K562 (cell line): ENCODE measurements at regions not wholly inside any gene's neighbourhood (a gene's known extent, or its start where the extent isn't known, plus 50 kb on each side); places are given as distances from the start of the nearest gene placed in this dataset.

Experiments
- ATAC-seq: fragments of 200-7000 bp; cut with Tn5 transposase; 3 replicates; pipeline ENCODE4 v1.9.1; 2020; ENCODE audit warnings: moderate library complexity
- BruUV-seq: library from RNA; stranded (reverse); fragments of 400-500 nt; replicated peaks from 2 replicates; lab custom pipeline; 2021; lab: Mats Ljungman, UMichigan
- CTCF ChIA-PET: fragments of 300-600 bp; formaldehyde crosslinking; extraction: SDS; loops from one replicate; lab custom pipeline; 2021; ENCODE audit warnings: low intra/inter-chr PET ratio; lab: Yijun Ruan, JAX
- POLR2A ChIA-PET: fragments of 300-600, 350-650 bp; sonication (Branson Sonifier 250); formaldehyde crosslinking; extraction: SDS; loops from one replicate; lab custom pipeline; 2021; ENCODE audit warnings: antibody characterized with exemption, inconsistent platforms; lab: Yijun Ruan, JAX
- DNase-seq, 4 experiments: peaks; one replicate each; pipeline versions ENCODE4 v3.0.0 to v3.0.0-alpha.2; 2011 to 2018; ENCODE audit warnings: low spot score in 3 of 4, mixed read lengths in 3 of 4; ENCODE audit errors: extremely low read depth in 1 of 4
- FAIRE-seq: peaks from 2 replicates; lab custom pipeline; 2011; peaks lifted over from hg19 to GRCh38; lab: Jason Lieb, UNC
- H2AFZ ChIP-seq: 2 replicates; pipeline ENCODE4 v1.6.0; 2011; ENCODE audit warnings: low read depth, low read length, control low read depth, inconsistent platforms
- H3K27ac ChIP-seq: fragments of 200-600 bp; 3 replicates; pipeline ENCODE4 v1.8.0; 2011; ENCODE audit warnings: low read depth, mild to moderate bottlenecking, control low read depth, inconsistent platforms, low read length, moderate library complexity, mixed read lengths; ENCODE audit errors: extremely low read depth
- H3K27me3 ChIP-seq, 2 experiments: fragments of 300-600 bp in 1 of 2; 2 replicates in 1 of 2; 3 replicates in 1 of 2; pipeline versions ENCODE4 v1.6.0 to v1.8.0; 2011; ENCODE audit warnings: inconsistent platforms in 2 of 2, low read length in 2 of 2, mild to moderate bottlenecking in 1 of 2, mixed read lengths in 1 of 2, moderate library complexity in 1 of 2; ENCODE audit not compliant: control insufficient read depth in 2 of 2, insufficient read depth in 2 of 2
- H3K36me3 ChIP-seq: fragments of 300-600 bp; 3 replicates; pipeline ENCODE4 v1.8.0; 2011; ENCODE audit warnings: mild to moderate bottlenecking, low read length, inconsistent platforms; ENCODE audit not compliant: control insufficient read depth, insufficient read depth
- H3K4me1 ChIP-seq, 2 experiments: fragments of 200-600 bp in 1 of 2; replicated peaks in 1 of 2; 2 replicates in 1 of 2; 3 replicates in 1 of 2; pipeline versions ENCODE4 v1.5.1 to v1.8.0; 2011; ENCODE audit warnings: inconsistent platforms in 2 of 2, low read length in 2 of 2, mild to moderate bottlenecking in 1 of 2, mixed read lengths in 1 of 2, moderate library complexity in 1 of 2; ENCODE audit not compliant: control insufficient read depth in 2 of 2, insufficient read depth in 2 of 2
- H3K4me2 ChIP-seq: 2 replicates; pipeline ENCODE4 v1.6.1; 2011; ENCODE audit warnings: low read length, control low read depth, inconsistent platforms, mixed read lengths; ENCODE audit not compliant: insufficient read depth
- H3K4me3 ChIP-seq: fragments of 200-600 bp; sonication (generic), shearing (Covaris generic); 2 replicates; pipeline ENCODE4 v1.5.1; 2016; ENCODE audit warnings: control low read depth, inconsistent platforms
- H3K79me2 ChIP-seq: fragments of 200-600 bp; 3 replicates; pipeline ENCODE4 v1.8.0; 2011; ENCODE audit warnings: low read length, inconsistent platforms; ENCODE audit not compliant: control insufficient read depth, insufficient read depth
- H3K9ac ChIP-seq, 2 experiments: 2 replicates each; pipeline versions ENCODE4 v1.6.0 to v1.6.1; 2011; ENCODE audit warnings: low read depth in 2 of 2, low read length in 2 of 2, control low read depth in 1 of 2, inconsistent platforms in 1 of 2, mild to moderate bottlenecking in 1 of 2, mixed read lengths in 1 of 2; ENCODE audit not compliant: insufficient read depth in 1 of 2
- H3K9me1 ChIP-seq: one replicate; pipeline ENCODE4 v1.6.0; 2011; ENCODE audit warnings: inconsistent platforms, mild to moderate bottlenecking, low read length, moderate library complexity; ENCODE audit not compliant: control insufficient read depth, insufficient read depth
- H3K9me3 ChIP-seq: replicated peaks from 2 replicates; pipeline ENCODE4 v1.5.1; 2011; ENCODE audit warnings: low read depth, low read length, inconsistent platforms; ENCODE audit not compliant: control insufficient read depth, insufficient read depth
- H4K20me1 ChIP-seq: replicated peaks from 2 replicates; pipeline ENCODE4 v1.6.1; 2011; ENCODE audit warnings: low read length, inconsistent platforms, mixed read lengths; ENCODE audit not compliant: control insufficient read depth, insufficient read depth
- CREBBP ChIP-seq: IDR thresholded peaks from one replicate; pipeline ENCODE4 v1.6.1; 2012; ENCODE audit warnings: low read depth, mild to moderate bottlenecking, control low read depth, inconsistent platforms, low read length
- PURB ChIP-seq: sonication (generic); formaldehyde crosslinking; IDR thresholded peaks from 2 replicates; pipeline ENCODE4 v1.9.0; 2021; ENCODE audit warnings: low read depth, mild to moderate bottlenecking, missing genetic modification reagents
- SMAD4 ChIP-seq: fragments of 250-450 bp; sonication (Bioruptor Pico); conservative IDR thresholded peaks from 2 replicates; pipeline ENCODE4 v1.8.0; 2021; ENCODE audit warnings: inconsistent platforms, mild to moderate bottlenecking, moderate library complexity
- TFAM ChIP-seq: fragments of 250-450 bp; sonication (Bioruptor Pico); conservative IDR thresholded peaks from 2 replicates; pipeline ENCODE4 v1.5.0; 2021; ENCODE audit warnings: mild to moderate bottlenecking, moderate library complexity
- WGBS: fragments of 100-300 bp; shearing (Covaris generic); methylation state at CpG from one replicate; pipeline ENCODE4 v1.1.6; 2016; ENCODE audit warnings: low coverage, mixed read lengths; ENCODE audit not compliant: insufficient coverage; ENCODE audit errors: missing lambda C conversion rate; 5-methylcytosine and 5-hydroxymethylcytosine counted together
- in situ Hi-C: fragments of 300-500 bp; cut with MboI; formaldehyde crosslinking; loops from 4 replicates; pipeline ENCODE4 v1.15.0; 2018; ENCODE audit warnings: inconsistent platforms, mixed read lengths
- intact Hi-C: fragments of 100-400 bp; cut with micrococcal nuclease; formaldehyde crosslinking; loops from 2 replicates; pipeline ENCODE4 v1.14.2; 2022
- TF ChIP-seq, protein P1 (sequence below): fragments of 450-650 bp; IDR thresholded peaks from 2 replicates; pipeline ENCODE4 v1.7.0; 2016; ENCODE audit warnings: borderline replicate concordance

DNA sequence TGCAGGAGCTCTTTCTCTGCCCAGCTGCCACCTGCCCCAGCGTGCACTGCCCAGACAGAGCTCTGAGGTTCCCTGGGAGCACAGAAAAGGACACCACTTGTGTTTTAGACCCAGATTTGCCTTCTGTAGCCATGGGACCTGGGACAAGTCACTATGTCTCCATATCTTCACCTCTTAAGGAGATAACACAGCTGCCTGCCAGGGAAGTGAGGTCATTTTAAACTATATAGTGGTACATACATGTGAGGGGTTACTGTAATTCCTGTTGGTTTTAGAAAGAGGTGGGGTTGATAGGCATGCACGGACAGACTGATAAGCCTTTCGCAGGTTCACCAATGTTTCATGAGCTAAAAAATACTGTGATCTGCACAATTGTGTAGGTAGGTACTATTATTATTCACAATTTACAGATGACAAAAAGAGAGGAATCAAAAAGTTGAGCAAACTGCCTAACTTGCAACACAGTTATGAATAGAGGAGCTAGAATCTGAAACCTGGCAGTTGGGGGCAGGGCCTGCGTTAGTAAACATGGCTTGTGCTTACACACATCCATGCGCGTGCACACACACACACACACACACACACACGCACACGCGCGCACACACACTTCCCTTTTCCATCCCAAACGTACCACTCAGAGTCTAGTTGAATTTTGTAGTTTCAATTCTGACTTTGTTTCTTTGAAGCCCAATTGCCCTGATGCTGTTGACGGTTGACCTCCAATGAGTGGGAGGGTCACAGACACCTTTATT, 193.6 kb downstream of the FAM43A start:
- in situ Hi-C loops (no loop called here), intact Hi-C loops (no loop called here)
- Histone ChIP-seq H3K9me3 (no peaks in the 10 kb centered on the region; the same call in 1 of the 2 replicates), H3K27ac (no peak overlapping the region), H3K27me3 (peaks cover 25 to 61% of the 10 kb centered on the region in 2 experiments), H3K4me3 (no peak overlapping the region), H2AFZ (no peak overlapping the region), H3K4me1 (no peaks in the 10 kb centered on the region), H4K20me1 (no peaks in the 10 kb centered on the region), H3K36me3 (no peaks in the 10 kb centered on the region), H3K79me2 (no peaks in the 10 kb centered on the region), H3K9me1 (no peaks in the 10 kb centered on the region), H3K4me2 (no peak overlapping the region), H3K9ac (no peak overlapping the region)
- ATAC-seq, result no peak
- POLR2A ChIA-PET, result interaction anchor here (0.9 kb wide), 1 partner anchor 14 kb away, joined by 4 read pairs; no protein-coding TSS in a partner anchor
- no peak for FAIRE-seq
- TF ChIP-seq PURB (no peak), SMAD4 (CRISPR knock-in tag) (no peak), TFAM (no peak), CREBBP (no peak)
- TF ChIP-seq, protein P1, sequence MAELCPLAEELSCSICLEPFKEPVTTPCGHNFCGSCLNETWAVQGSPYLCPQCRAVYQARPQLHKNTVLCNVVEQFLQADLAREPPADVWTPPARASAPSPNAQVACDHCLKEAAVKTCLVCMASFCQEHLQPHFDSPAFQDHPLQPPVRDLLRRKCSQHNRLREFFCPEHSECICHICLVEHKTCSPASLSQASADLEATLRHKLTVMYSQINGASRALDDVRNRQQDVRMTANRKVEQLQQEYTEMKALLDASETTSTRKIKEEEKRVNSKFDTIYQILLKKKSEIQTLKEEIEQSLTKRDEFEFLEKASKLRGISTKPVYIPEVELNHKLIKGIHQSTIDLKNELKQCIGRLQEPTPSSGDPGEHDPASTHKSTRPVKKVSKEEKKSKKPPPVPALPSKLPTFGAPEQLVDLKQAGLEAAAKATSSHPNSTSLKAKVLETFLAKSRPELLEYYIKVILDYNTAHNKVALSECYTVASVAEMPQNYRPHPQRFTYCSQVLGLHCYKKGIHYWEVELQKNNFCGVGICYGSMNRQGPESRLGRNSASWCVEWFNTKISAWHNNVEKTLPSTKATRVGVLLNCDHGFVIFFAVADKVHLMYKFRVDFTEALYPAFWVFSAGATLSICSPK, result no peak
- 10% methylated on average over 10 of the region's 12 CpGs for WGBS
- CTCF ChIA-PET, result no interaction called here
- BruUV-seq, result no TSS peak
- DNase-seq, result no peak
